HCT116 (cell line): ENCODE measurements at regions not wholly inside any gene's neighbourhood (a gene's known extent, or its start where the extent isn't known, plus 50 kb on each side); places are given as distances from the start of the nearest gene placed in this dataset.

Experiments
- ATAC-seq: fragments of 200-7000 bp; cut with Tn5 transposase; 2 replicates; pipeline ENCODE4 v1.9.1; 2020; ENCODE audit warnings: mild to moderate bottlenecking, moderate library complexity
- BruUV-seq: library from RNA; stranded (reverse); fragments of 400-500 nt; replicated peaks from 2 replicates; lab custom pipeline; 2021; lab: Mats Ljungman, UMichigan
- CTCF ChIA-PET: fragments of 300-600 bp; sonication (Branson Sonifier 250); formaldehyde crosslinking; loops from one replicate; lab custom pipeline; 2021; ENCODE audit warnings: antibody characterized with exemption; lab: Charles Lee
- POLR2A ChIA-PET: fragments of 300-600, 350-600 bp; sonication (Branson Sonifier 250); formaldehyde crosslinking; loops from one replicate; lab custom pipeline; 2021; ENCODE audit warnings: antibody characterized with exemption; lab: Charles Lee
- RAD21 ChIA-PET, 2 experiments: fragments of 300-600 bp; sonication (Branson Sonifier 250); formaldehyde crosslinking; loops; one replicate each; lab custom pipeline; 2023; ENCODE audit warnings: low total read pairs in 2 of 2; ENCODE audit not compliant: uncharacterized antibody in 2 of 2, unreplicated experiment in 2 of 2, low non-redundant PET in 1 of 2; lab: Charles Lee
- DNase-seq: peaks from one replicate; pipeline ENCODE4 v3.0.0-alpha.2; 2010; ENCODE audit warnings: low read depth, low spot score
- H2AFZ ChIP-seq: fragments of 200-600 bp; shearing (Covaris generic), sonication (generic); 2 replicates; pipeline ENCODE4 v1.6.1; 2017; ENCODE audit warnings: low read depth, mixed run types, mixed read lengths, antibody characterized with exemption, low read length; ENCODE audit not compliant: poor library complexity, severe bottlenecking
- H3K27ac ChIP-seq: 2 replicates; pipeline ENCODE4 v1.5.1; 2012; ENCODE audit warnings: low read depth, low read length
- H3K27me3 ChIP-seq: fragments of 200-600 bp; sonication (generic); 2 replicates; pipeline ENCODE4 v1.6.1; 2016; ENCODE audit warnings: mixed run types, low read length, mixed read lengths; ENCODE audit not compliant: insufficient read depth
- H3K36me3 ChIP-seq, 2 experiments: fragments of 200-500 bp in 1 of 2; fragments of 200-600 bp in 1 of 2; sonication (Bioruptor generic) in 1 of 2; sonication (generic) in 1 of 2; 2 replicates each; pipeline versions ENCODE4 v1.5.1 to v1.6.1; 2014 to 2016; ENCODE audit warnings: low read length in 2 of 2, inconsistent platforms in 1 of 2, mixed read lengths in 1 of 2, mixed run types in 1 of 2; ENCODE audit not compliant: insufficient read depth in 2 of 2, control insufficient read depth in 1 of 2
- H3K4me1 ChIP-seq, 2 experiments: fragments of 200-600 bp in 1 of 2; sonication (generic) in 1 of 2; 2 replicates each; pipeline versions ENCODE4 v1.5.1 to v1.6.1; 2012 to 2017; ENCODE audit warnings: low read length in 2 of 2, inconsistent platforms in 1 of 2, mild to moderate bottlenecking in 1 of 2, mixed read lengths in 1 of 2, mixed run types in 1 of 2, moderate library complexity in 1 of 2; ENCODE audit not compliant: insufficient read depth in 2 of 2, control insufficient read depth in 1 of 2
- H3K4me2 ChIP-seq: fragments of 200-600 bp; sonication (generic); 2 replicates; pipeline ENCODE4 v1.6.1; 2017; ENCODE audit warnings: mixed run types, low read length, mixed read lengths
- H3K4me3 ChIP-seq, 2 experiments: fragments of 200-600 bp in 1 of 2; sonication (generic) in 1 of 2; replicated peaks in 1 of 2; 2 replicates each; pipeline ENCODE4 v1.5.1; 2011 to 2016; ENCODE audit warnings: low read length in 2 of 2, control low read depth in 1 of 2, low read depth in 1 of 2, mild to moderate bottlenecking in 1 of 2, mixed read lengths in 1 of 2, mixed run types in 1 of 2
- H3K79me2 ChIP-seq: fragments of 200-600 bp; sonication (generic); 2 replicates; pipeline ENCODE4 v1.6.1; 2017; ENCODE audit warnings: mild to moderate bottlenecking, mixed run types, low read length, moderate library complexity, mixed read lengths; ENCODE audit not compliant: insufficient read depth
- H3K9ac ChIP-seq: fragments of 200-600 bp; sonication (generic); 2 replicates; pipeline ENCODE4 v1.6.1; 2016; ENCODE audit warnings: low read length, mixed read lengths
- H3K9me2 ChIP-seq: fragments of 200-600 bp; sonication (generic), shearing (Covaris generic); 2 replicates; pipeline ENCODE4 v1.6.1; 2017; ENCODE audit warnings: mixed run types, mild to moderate bottlenecking, moderate library complexity; ENCODE audit not compliant: insufficient read depth
- H3K9me3 ChIP-seq, 2 experiments: fragments of 200-500 bp in 1 of 2; fragments of 200-600 bp in 1 of 2; sonication (Bioruptor generic) in 1 of 2; sonication (generic) in 1 of 2; 2 replicates each; pipeline ENCODE4 v1.6.1; 2014 to 2017; ENCODE audit warnings: low read length in 2 of 2, mixed read lengths in 2 of 2, inconsistent platforms in 1 of 2, low read depth in 1 of 2, mild to moderate bottlenecking in 1 of 2, mixed run types in 1 of 2, moderate library complexity in 1 of 2; ENCODE audit not compliant: control insufficient read depth in 1 of 2, insufficient read depth in 1 of 2
- H4K20me1 ChIP-seq: fragments of 200-600 bp; sonication (generic), shearing (Covaris generic); 2 replicates; pipeline ENCODE4 v1.6.1; 2017; ENCODE audit warnings: mixed run types, mild to moderate bottlenecking, moderate library complexity; ENCODE audit not compliant: insufficient read depth
- CEBPB ChIP-seq: IDR thresholded peaks from 2 replicates; pipeline ENCODE4 v1.6.1; 2012; ENCODE audit warnings: low read depth
- CTCF ChIP-seq, 3 experiments: fragments of 200-600 bp in 1 of 3; sonication (generic) in 1 of 3; IDR thresholded peaks in 2 of 3; conservative IDR thresholded peaks in 1 of 3; 2 replicates each; pipeline ENCODE4 v1.5.1; 2012 to 2017; ENCODE audit warnings: low read depth in 2 of 3, low read length in 2 of 3, antibody characterized with exemption in 1 of 3, borderline replicate concordance in 1 of 3, control low read depth in 1 of 3, mild to moderate bottlenecking in 1 of 3, mixed read lengths in 1 of 3, mixed run types in 1 of 3, moderate library complexity in 1 of 3; ENCODE audit not compliant: insufficient read depth in 1 of 3
- EGR1 ChIP-seq: IDR thresholded peaks from 2 replicates; pipeline ENCODE4 v1.6.1; 2012; ENCODE audit warnings: low read depth
- ELF1 ChIP-seq: IDR thresholded peaks from 2 replicates; pipeline ENCODE4 v1.6.1; 2012; ENCODE audit warnings: low read depth, borderline replicate concordance
- EZH2 ChIP-seq: fragments of 200-600 bp; sonication (generic); IDR thresholded peaks from 2 replicates; pipeline ENCODE4 v1.6.1; 2017; ENCODE audit warnings: antibody characterized with exemption, mixed run types
- FOSL1 ChIP-seq: IDR thresholded peaks from 2 replicates; pipeline ENCODE4 v1.6.1; 2012; ENCODE audit warnings: low read depth
- POLR2A ChIP-seq: IDR thresholded peaks from 2 replicates; pipeline ENCODE4 v1.7.0; 2011; ENCODE audit warnings: borderline replicate concordance; ENCODE audit not compliant: insufficient read depth, insufficient read length; ENCODE audit errors: extremely low read depth
- POLR2AphosphoS5 ChIP-seq: IDR thresholded peaks from 2 replicates; pipeline ENCODE4 v1.6.1; 2011; ENCODE audit warnings: mild to moderate bottlenecking, low read depth, low read length, moderate library complexity
- REST ChIP-seq: IDR thresholded peaks from 2 replicates; pipeline ENCODE4 v1.6.1; 2012; ENCODE audit warnings: low read depth
- SP1 ChIP-seq: IDR thresholded peaks from 2 replicates; pipeline ENCODE4 v1.6.1; 2012; ENCODE audit warnings: low read depth
- SRF ChIP-seq: IDR thresholded peaks from 2 replicates; pipeline ENCODE4 v1.6.1; 2012; ENCODE audit warnings: low read depth
- TCF7L2 ChIP-seq: IDR thresholded peaks from 2 replicates; pipeline ENCODE4 v1.7.0; 2011; ENCODE audit warnings: borderline replicate concordance, inconsistent platforms; ENCODE audit not compliant: insufficient read depth, insufficient read length; ENCODE audit errors: extremely low read depth
- intact Hi-C: fragments of 100-400 bp; cut with micrococcal nuclease; formaldehyde crosslinking; loops from 2 replicates; pipeline ENCODE4 v1.10.0; 2022

GRCh38 chr19:27705896-27706295 lies 1507.1 kb downstream of the UQCRFS1 start:
- no peaks in the 10 kb centered on the region for H4K20me1 ChIP-seq
- intact Hi-C loops, result no loop called here
- no peak for ATAC-seq
- no peaks in the 10 kb centered on the region for H3K4me1 ChIP-seq
- no peak overlapping the region for H3K4me2 ChIP-seq
- CTCF ChIA-PET, result no interaction called here
- no peaks in the 10 kb centered on the region for H3K27me3 ChIP-seq
- H3K9ac ChIP-seq, result no peak overlapping the region
- POLR2A ChIA-PET, result no interaction called here
- RAD21 ChIA-PET, result no interaction called here
- H3K9me3 ChIP-seq, result peaks cover 0 to 3% of the 10 kb centered on the region in 2 experiments; a peak in 1 of 4 replicates
- no peak overlapping the region for H2AFZ ChIP-seq
- no peaks in the 10 kb centered on the region for H3K9me2 ChIP-seq
- no peak overlapping the region for H3K27ac ChIP-seq
- DNase-seq, result no peak
- no peaks in the 10 kb centered on the region for H3K36me3 ChIP-seq
- TF ChIP-seq ELF1 (no peak), CTCF (IDR thresholded peaks at IDR 0.05 in 2 of 3, conservative IDR thresholded peaks at IDR 0.05 in 1 of 3; ENCODE audit: borderline replicate concordance in 1 of 3, insufficient read depth in 1 of 3, low read depth in 2 of 3, low read length in 2 of 3) (no peak), SP1 (no peak)
- no peak overlapping the region for H3K4me3 ChIP-seq
- no peaks in the 10 kb centered on the region for H3K79me2 ChIP-seq
- no TSS peak for BruUV-seq

DNA sequence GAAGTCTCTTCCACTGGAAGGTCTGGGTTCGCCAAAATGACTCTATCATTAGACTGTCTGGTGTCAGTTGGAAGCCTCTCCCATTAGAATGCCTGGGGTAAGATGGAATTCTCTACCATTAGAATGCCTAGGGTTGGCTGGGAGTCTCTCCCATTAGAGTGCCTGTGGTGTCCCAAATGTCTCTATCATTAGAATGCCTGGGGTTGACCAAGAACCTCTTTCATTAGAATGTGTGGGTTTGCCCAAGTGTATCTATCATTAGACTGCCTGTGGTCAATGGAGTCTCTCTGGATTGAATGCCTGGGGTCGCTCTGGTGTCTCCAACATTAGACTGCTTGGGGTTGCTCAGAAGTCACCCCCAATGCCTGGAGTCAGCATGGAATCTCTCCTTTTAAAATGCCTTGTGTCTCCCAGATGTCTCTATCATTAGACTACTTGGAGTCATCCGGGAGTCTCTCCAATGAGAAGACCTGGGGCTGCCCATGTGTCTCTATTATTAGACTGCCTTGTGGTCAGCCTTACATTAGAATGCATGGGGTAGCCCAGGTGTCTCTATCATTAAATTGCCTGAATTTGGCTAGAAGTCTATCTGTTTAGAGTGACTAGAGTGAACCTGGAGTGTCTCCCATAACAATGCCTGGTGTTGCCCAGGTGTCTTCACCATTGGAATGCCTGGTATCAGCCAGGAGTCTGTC lies 1518.4 kb downstream of the UQCRFS1 start:
- H3K79me2 ChIP-seq, result no peaks in the 10 kb centered on the region
- POLR2A ChIA-PET, result no interaction called here
- no peak overlapping the region for H3K4me3 ChIP-seq
- no peaks in the 10 kb centered on the region for H3K27me3 ChIP-seq
- H3K4me2 ChIP-seq, result no peak overlapping the region
- RAD21 ChIA-PET, result no interaction called here
- H3K9ac ChIP-seq, result no peak overlapping the region
- H3K36me3 ChIP-seq, result no peaks in the 10 kb centered on the region
- intact Hi-C loops, result no loop called here
- H3K9me2 ChIP-seq, result no peaks in the 10 kb centered on the region
- H3K9me3 ChIP-seq, result peaks cover 0 to 20% of the 10 kb centered on the region in 2 experiments; a peak in 1 of 4 replicates
- BruUV-seq, result no TSS peak
- CTCF ChIA-PET, result no interaction called here
- ATAC-seq, result no peak
- no peak overlapping the region for H2AFZ ChIP-seq
- no peak for DNase-seq
- no peak overlapping the region for H3K27ac ChIP-seq
- H4K20me1 ChIP-seq, result no peaks in the 10 kb centered on the region
- no peaks in the 10 kb centered on the region for H3K4me1 ChIP-seq
- TF ChIP-seq POLR2AphosphoS5 (no peak), TCF7L2 (no peak), POLR2A (no peak), CEBPB (no peak), EZH2 (no peak), FOSL1 (no peak), REST (no peak), EGR1 (no peak), ELF1 (no peak), SRF (no peak)
